OCI-LY3 (cell line): ENCODE measurements at regions not wholly inside any gene's neighbourhood (a gene's known extent, or its start where the extent isn't known, plus 50 kb on each side); places are given as distances from the start of the nearest gene placed in this dataset.

ENCODE experiments used
- EZH2phosphoT487 ChIP-seq: fragments of 200-600 bp; shearing (Covaris generic); IDR thresholded peaks from 2 replicates; pipeline ENCODE4 v1.6.1; 2018; ENCODE audit warnings: antibody characterized with exemption, mixed run types, low read depth
- TF ChIP-seq, protein P1 (sequence below): fragments of 200-600, 300-600 bp; sonication (generic); IDR thresholded peaks from 2 replicates; pipeline ENCODE4 v1.5.1; 2014; ENCODE audit warnings: antibody characterized with exemption, low read length, low read depth

DNA sequence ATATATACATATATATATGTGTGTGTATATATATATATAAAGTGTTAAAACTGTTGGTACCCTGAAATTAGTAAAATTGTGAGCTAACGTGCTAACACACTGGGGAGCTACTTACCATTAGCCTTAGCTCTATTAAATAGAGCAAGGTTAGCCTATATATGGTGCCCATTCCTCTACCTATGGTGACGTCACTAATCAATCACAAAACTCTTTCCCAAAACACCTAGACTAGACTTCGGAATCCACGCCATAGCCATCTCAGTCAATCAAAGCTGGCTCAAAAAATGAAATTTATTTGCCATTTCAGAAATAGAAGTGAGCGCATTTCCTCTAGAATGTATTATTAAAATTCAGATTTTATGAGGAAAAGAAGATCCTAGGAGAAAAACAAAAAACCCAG, 229.0 kb upstream of the TENM3 start:
- TF ChIP-seq, protein P1, sequence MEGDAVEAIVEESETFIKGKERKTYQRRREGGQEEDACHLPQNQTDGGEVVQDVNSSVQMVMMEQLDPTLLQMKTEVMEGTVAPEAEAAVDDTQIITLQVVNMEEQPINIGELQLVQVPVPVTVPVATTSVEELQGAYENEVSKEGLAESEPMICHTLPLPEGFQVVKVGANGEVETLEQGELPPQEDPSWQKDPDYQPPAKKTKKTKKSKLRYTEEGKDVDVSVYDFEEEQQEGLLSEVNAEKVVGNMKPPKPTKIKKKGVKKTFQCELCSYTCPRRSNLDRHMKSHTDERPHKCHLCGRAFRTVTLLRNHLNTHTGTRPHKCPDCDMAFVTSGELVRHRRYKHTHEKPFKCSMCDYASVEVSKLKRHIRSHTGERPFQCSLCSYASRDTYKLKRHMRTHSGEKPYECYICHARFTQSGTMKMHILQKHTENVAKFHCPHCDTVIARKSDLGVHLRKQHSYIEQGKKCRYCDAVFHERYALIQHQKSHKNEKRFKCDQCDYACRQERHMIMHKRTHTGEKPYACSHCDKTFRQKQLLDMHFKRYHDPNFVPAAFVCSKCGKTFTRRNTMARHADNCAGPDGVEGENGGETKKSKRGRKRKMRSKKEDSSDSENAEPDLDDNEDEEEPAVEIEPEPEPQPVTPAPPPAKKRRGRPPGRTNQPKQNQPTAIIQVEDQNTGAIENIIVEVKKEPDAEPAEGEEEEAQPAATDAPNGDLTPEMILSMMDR: no peak
- no peak for TF ChIP-seq EZH2phosphoT487
